Ovary (tissue), 3 donors: ENCODE measurements at regions not wholly inside any gene's neighbourhood (a gene's known extent, or its start where the extent isn't known, plus 50 kb on each side); places are given as distances from the start of the nearest gene placed in this dataset.

Experiments used
- CTCF ChIP-seq, 3 donors: fragments of 450-650 bp in 2 of 3; fragments of 200-600 bp in 1 of 3; IDR thresholded peaks; one replicate each; pipeline versions ENCODE4 v1.5.1 to v1.8.0; 2016 to 2022; ENCODE audit warnings: antibody characterized with exemption in 3 of 3, mild to moderate bottlenecking in 1 of 3
- EP300 ChIP-seq: sonication (generic); formaldehyde crosslinking; IDR thresholded peaks from one replicate; pipeline ENCODE4 v1.6.1; 2017; ENCODE audit warnings: antibody characterized with exemption
- POLR2A ChIP-seq: fragments of 450-650 bp; IDR thresholded peaks from one replicate; pipeline ENCODE4 v1.6.1; 2017; ENCODE audit warnings: antibody characterized with exemption, mild to moderate bottlenecking, moderate library complexity
- donor health status: DM: no; HTN: no; CAD: no.

- no peak for TF ChIP-seq CTCF (IDR thresholded peaks at IDR 0.05)
- TF ChIP-seq POLR2A: no peak
- TF ChIP-seq EP300: no peak
These were observed 180.3 kb downstream of the CRPPA start for GRCh38 chr7:16241017-16241416.
